Small intestine (tissue), 7 donors: ENCODE measurements at regions not wholly inside any gene's neighbourhood (a gene's known extent, or its start where the extent isn't known, plus 50 kb on each side); places are given as distances from the start of the nearest gene placed in this dataset.

Experiments
- DNase-seq, 2 donors: peaks; one replicate each; pipeline versions ENCODE4 v3.0.0 to v3.0.0-alpha.2; 2013
- FAIRE-seq: peaks from 2 replicates; lab custom pipeline; 2012; peaks lifted over from hg19 to GRCh38; lab: Jason Lieb, UNC
- H3K27ac ChIP-seq, 3 donors: one replicate each; pipeline ENCODE4 v1.5.1; 2013; ENCODE audit warnings: low read length in 2 of 3, mild to moderate bottlenecking in 2 of 3, control low read depth in 1 of 3, inconsistent platforms in 1 of 3, low read depth in 1 of 3, moderate library complexity in 1 of 3
- H3K27me3 ChIP-seq, 3 donors: one replicate each; pipeline ENCODE4 v1.6.1; 2013; ENCODE audit warnings: low read length in 3 of 3, inconsistent platforms in 1 of 3; ENCODE audit not compliant: control insufficient read depth in 3 of 3, insufficient read depth in 3 of 3
- H3K36me3 ChIP-seq, 3 donors: one replicate each; pipeline ENCODE4 v1.6.1; 2013; ENCODE audit warnings: low read length in 3 of 3, inconsistent platforms in 1 of 3, low read depth in 1 of 3, mild to moderate bottlenecking in 1 of 3, moderate library complexity in 1 of 3; ENCODE audit not compliant: control insufficient read depth in 3 of 3, insufficient read depth in 2 of 3
- H3K4me1 ChIP-seq, 3 donors: one replicate each; pipeline ENCODE4 v1.6.1; 2013; ENCODE audit warnings: low read length in 2 of 3, inconsistent platforms in 1 of 3, low read depth in 1 of 3, mild to moderate bottlenecking in 1 of 3, moderate library complexity in 1 of 3; ENCODE audit not compliant: control insufficient read depth in 3 of 3, insufficient read depth in 2 of 3
- H3K4me3 ChIP-seq, 3 donors: one replicate each; pipeline ENCODE4 v1.5.1; 2013; ENCODE audit warnings: low read length in 3 of 3, control low read depth in 1 of 3, inconsistent platforms in 1 of 3, low read depth in 1 of 3, mild to moderate bottlenecking in 1 of 3, moderate library complexity in 1 of 3
- H3K9me3 ChIP-seq, 2 donors: one replicate each; pipeline ENCODE4 v1.6.1; 2013; ENCODE audit warnings: low read depth in 1 of 2, low read length in 1 of 2; ENCODE audit not compliant: control insufficient read depth in 2 of 2, insufficient read depth in 1 of 2
- WGBS, 3 donors: extraction: QIAGEN DNeasy Blood & Tissue Kit; methylation state at CpG; one replicate each; pipeline ENCODE4 v1.1.7; 2013; 5-methylcytosine and 5-hydroxymethylcytosine counted together
- donor health status: healthy with polysubstance abuse.
- donor health status: control.
- donor health status: control.
- donor health status: Bipolar disorder and iron deficiency.
- donor health status: healthy.

GRCh38 chr11:128375961-128376360, 211.4 kb downstream of the ETS1 start:
- Histone ChIP-seq H3K36me3 (no peaks in the 10 kb centered on the region), H3K27ac (no peak overlapping the region), H3K4me3 (no peak overlapping the region), H3K4me1 (no peaks in the 10 kb centered on the region), H3K9me3 (no peaks in the 10 kb centered on the region), H3K27me3 (no peaks in the 10 kb centered on the region)
- 3 to 14% (median 12%) methylated on average over 1 of the region's 1 CpG for WGBS, 3 donors
- no peak for FAIRE-seq
- no peak for DNase-seq

- Histone ChIP-seq H3K27me3 (no peaks in the 10 kb centered on the region), H3K4me1 (no peaks in the 10 kb centered on the region), H3K36me3 (no peaks in the 10 kb centered on the region), H3K4me3 (no peak overlapping the region), H3K27ac (no peak overlapping the region), H3K9me3 (no peaks in the 10 kb centered on the region)
- 66 to 72% (median 70%) methylated on average over 3 of the region's 3 CpGs for WGBS, 3 donors
- no peak for FAIRE-seq
- no peak for DNase-seq
These were observed 213.3 kb downstream of the ETS1 start for GRCh38 chr11:128374026-128374425.

DNA sequence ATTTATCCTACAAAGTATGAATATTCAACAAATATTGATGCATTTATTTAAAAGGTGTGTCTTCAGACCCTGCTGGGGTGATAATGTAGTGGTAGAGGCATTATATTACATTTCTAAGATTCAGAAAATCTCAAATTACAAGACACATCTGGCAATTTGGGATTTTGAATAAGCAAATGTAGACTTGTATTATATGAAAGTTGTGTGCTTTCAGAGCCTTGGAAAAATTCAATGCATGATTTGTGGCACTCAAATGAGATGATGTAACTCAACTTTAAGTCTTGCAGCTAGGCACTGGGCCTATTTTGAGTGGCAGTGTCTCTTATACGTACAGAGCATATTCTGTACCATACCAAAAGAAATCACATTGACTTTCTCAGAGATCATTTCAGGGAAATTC, 214.4 kb downstream of the ETS1 start:
- FAIRE-seq = no peak
- Histone ChIP-seq H3K4me3 (no peak overlapping the region), H3K9me3 (no peaks in the 10 kb centered on the region), H3K36me3 (no peaks in the 10 kb centered on the region), H3K4me1 (no peaks in the 10 kb centered on the region), H3K27me3 (no peaks in the 10 kb centered on the region), H3K27ac (no peak overlapping the region)
- DNase-seq = no peak
- WGBS, 3 donors = 86 to 100% (median 94%) methylated on average over 1 of the region's 1 CpG

GRCh38 chr11:128367573-128367972, 219.8 kb downstream of the ETS1 start:
- Histone ChIP-seq H3K4me3 (no peak overlapping the region), H3K36me3 (no peaks in the 10 kb centered on the region), H3K4me1 (no peaks in the 10 kb centered on the region), H3K27ac (no peak overlapping the region), H3K9me3 (no peaks in the 10 kb centered on the region), H3K27me3 (no peaks in the 10 kb centered on the region)
- FAIRE-seq = no peak
- peak in 1 of 2 donors; percentile 31 for DNase-seq
- WGBS, 3 donors = 71 to 77% (median 74%) methylated on average over 10 of the region's 10 CpGs

DNA sequence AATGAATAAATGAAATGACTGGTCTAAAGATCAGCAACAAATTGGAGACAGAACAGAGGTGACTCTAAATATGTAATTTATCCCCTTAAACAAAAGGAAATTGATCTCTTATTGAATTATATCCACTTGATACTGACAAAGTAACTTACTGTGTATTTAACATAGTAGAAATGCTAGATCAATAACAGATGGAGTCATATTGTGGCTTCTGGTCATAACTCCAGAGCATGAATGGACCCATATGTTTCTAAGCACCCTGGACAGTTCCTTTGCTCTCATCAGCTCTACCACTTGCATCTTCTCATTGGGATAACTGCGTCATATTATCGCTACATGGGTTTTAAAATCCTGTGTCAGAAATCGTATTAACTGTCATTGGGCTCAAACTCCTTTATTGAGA, 222.3 kb downstream of the ETS1 start:
- H3K27me3 ChIP-seq = no peaks in the 10 kb centered on the region
- H3K36me3 ChIP-seq = no peaks in the 10 kb centered on the region
- 65 to 69% (median 65%) methylated on average over 3 of the region's 3 CpGs for WGBS, 3 donors
- H3K4me3 ChIP-seq = no peak overlapping the region
- H3K27ac ChIP-seq = no peak overlapping the region
- peaks cover 0 to 3% (median 0%) of the 10 kb centered on the region in 3 donors for H3K4me1 ChIP-seq
- FAIRE-seq (no peak), DNase-seq (peak; percentile 19 to 67)
- H3K9me3 ChIP-seq = no peaks in the 10 kb centered on the region

GRCh38 chr11:128361451-128362020, 225.8 kb downstream of the ETS1 start:
- H3K36me3 ChIP-seq = no peaks in the 10 kb centered on the region
- H3K27me3 ChIP-seq = no peaks in the 10 kb centered on the region
- FAIRE-seq (no peak), DNase-seq (peak; percentile 51 to 53)
- no peaks in the 10 kb centered on the region for H3K9me3 ChIP-seq
- H3K4me1 ChIP-seq = peaks cover 0 to 3% (median 0%) of the 10 kb centered on the region in 3 donors
- peak overlapping the region in 1 of 3 donors; percentile 18 for H3K27ac ChIP-seq
- WGBS, 3 donors = 46 to 68% (median 65%) methylated on average over 8 of the region's 8 CpGs
- no peak overlapping the region for H3K4me3 ChIP-seq

GRCh38 chr11:128359515-128359914, 227.8 kb downstream of the ETS1 start:
- Histone ChIP-seq H3K4me3 (no peak overlapping the region), H3K36me3 (no peaks in the 10 kb centered on the region), H3K27me3 (no peaks in the 10 kb centered on the region), H3K27ac (no peak overlapping the region), H3K9me3 (no peaks in the 10 kb centered on the region), H3K4me1 (peaks cover 0 to 3% (median 0%) of the 10 kb centered on the region in 3 donors)
- WGBS, 3 donors = 69 to 92% (median 86%) methylated on average over 3 of the region's 3 CpGs
- FAIRE-seq (no peak), DNase-seq (no peak)

GRCh38 chr11:128357073-128357472, 230.3 kb downstream of the ETS1 start:
- FAIRE-seq (no peak), DNase-seq (no peak)
- Histone ChIP-seq H3K27me3 (no peaks in the 10 kb centered on the region), H3K4me1 (peaks cover 0 to 3% (median 0%) of the 10 kb centered on the region in 3 donors), H3K4me3 (no peak overlapping the region), H3K36me3 (no peaks in the 10 kb centered on the region), H3K27ac (no peak overlapping the region), H3K9me3 (no peaks in the 10 kb centered on the region)
- WGBS, 3 donors = 64 to 84% (median 79%) methylated on average over 5 of the region's 5 CpGs

GRCh38 chr11:128355558-128355957, 231.8 kb downstream of the ETS1 start:
- FAIRE-seq (no peak), DNase-seq (no peak)
- 91 to 93% (median 92%) methylated on average over 2 of the region's 2 CpGs for WGBS, 3 donors
- no peak overlapping the region for H3K4me3 ChIP-seq
- no peaks in the 10 kb centered on the region for H3K4me1 ChIP-seq
- no peaks in the 10 kb centered on the region for H3K36me3 ChIP-seq
- no peaks in the 10 kb centered on the region for H3K27me3 ChIP-seq
- H3K9me3 ChIP-seq = no peaks in the 10 kb centered on the region
- no peak overlapping the region for H3K27ac ChIP-seq
